ENCODE measurements at regions not wholly inside any gene's neighbourhood (a gene's known extent, or its start where the extent isn't known, plus 50 kb on each side); places are given as distances from the start of the nearest gene placed in this dataset.
"Not testable (repeated sequence)": the region's sequence is repeated elsewhere in the genome, so short reads cannot be mapped to it uniquely, and the experiment has no call there.

DNA sequence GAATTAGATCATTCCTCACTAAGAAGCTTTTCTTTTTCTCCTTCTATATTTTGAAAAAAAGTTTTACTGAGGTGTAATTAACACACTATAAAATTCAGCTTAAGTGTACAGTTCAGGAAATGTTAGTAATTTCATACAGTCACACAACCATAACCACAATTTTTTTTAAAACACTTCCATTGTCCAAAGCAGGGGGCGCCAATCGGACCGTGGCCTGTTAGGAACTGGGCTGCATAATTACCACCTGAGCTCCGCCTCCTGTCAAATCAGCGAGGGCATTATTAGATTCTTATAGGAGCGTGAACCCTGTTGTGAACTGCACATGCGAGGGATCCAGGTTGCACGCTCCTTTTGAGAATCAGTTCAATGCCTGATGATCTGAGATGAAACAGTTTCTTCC lies 427.1 kb downstream of the TFEC start:
- Histone ChIP-seq H3K36me3 (no peaks in the 10 kb centered on the region), H3K4me1 (no peaks in the 10 kb centered on the region), H3K4me3 (no peak overlapping the region), H3K27ac (no peak overlapping the region), H3K27me3 (ENCODE audit: low read depth) (no peaks in the 10 kb centered on the region), H3K9me3 (no peaks in the 10 kb centered on the region)
- no peak for TF ChIP-seq CTCF (IDR thresholded peaks at IDR 0.05)
- no peak for ATAC-seq
- no peak for DNase-seq
- intact Hi-C loops (cut with DNase I): no loop called here

DNA sequence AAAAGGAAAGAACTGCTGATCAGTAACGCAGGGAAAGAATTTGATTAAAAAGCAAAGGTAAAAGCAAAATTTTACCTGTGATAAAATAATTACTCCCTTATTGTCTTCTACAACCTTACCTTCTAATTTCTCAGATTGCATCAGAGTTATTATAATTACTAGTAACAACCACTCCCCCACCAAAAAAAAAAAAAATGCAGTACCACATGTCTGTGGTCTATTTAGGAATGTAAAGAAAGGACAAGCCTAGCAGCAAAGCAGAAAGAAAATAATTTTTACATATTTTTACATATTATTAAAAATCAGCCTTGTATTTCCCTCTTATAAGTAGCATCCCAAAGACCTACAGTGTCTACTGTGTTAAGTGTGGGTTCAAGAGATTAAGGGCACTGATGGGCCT lies 430.4 kb downstream of the TFEC start:
- no peak for ATAC-seq
- peaks cover 17% of the 10 kb centered on the region for H3K9me3 ChIP-seq
- H3K27me3 ChIP-seq (ENCODE audit: low read depth): no peaks in the 10 kb centered on the region
- no peak overlapping the region for H3K4me3 ChIP-seq
- H3K27ac ChIP-seq: no peak overlapping the region
- no peak for TF ChIP-seq CTCF (IDR thresholded peaks at IDR 0.05)
- no peaks in the 10 kb centered on the region for H3K36me3 ChIP-seq
- intact Hi-C loops (cut with DNase I): no loop called here
- no peak for DNase-seq
- no peaks in the 10 kb centered on the region for H3K4me1 ChIP-seq

- H3K36me3 ChIP-seq; H3K4me3 ChIP-seq; H3K4me1 ChIP-seq; DNase-seq; ATAC-seq; H3K27me3 ChIP-seq (ENCODE audit: low read depth); H3K27ac ChIP-seq; intact Hi-C loops (cut with DNase I): not testable (repeated sequence)
- peaks cover 17% of the 10 kb centered on the region for H3K9me3 ChIP-seq
These were observed 431.4 kb downstream of the TFEC start for GRCh38 chr7:115599184-115599583.

DNA sequence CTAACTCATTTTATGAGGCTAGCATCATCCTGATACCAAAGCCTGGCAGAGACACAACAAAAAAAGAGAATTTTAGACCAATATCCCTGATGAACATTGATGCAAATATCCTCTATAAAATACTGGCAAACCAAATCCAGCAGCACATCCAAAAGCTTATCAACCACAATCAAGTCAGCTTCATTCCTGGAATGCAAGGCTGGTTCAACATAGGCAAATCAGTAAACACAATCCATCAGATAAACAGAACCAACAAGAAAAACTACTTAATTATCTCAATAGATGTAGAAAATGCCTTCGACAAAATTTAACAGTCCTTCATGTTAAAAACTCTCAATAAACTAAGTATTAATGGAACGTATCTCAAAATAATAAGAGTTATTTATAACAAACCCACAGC lies 433.3 kb downstream of the TFEC start:
- H3K27ac ChIP-seq; H3K36me3 ChIP-seq; H3K4me3 ChIP-seq; ATAC-seq; H3K27me3 ChIP-seq (ENCODE audit: low read depth); intact Hi-C loops (cut with DNase I); H3K4me1 ChIP-seq; DNase-seq: not testable (repeated sequence)
- H3K9me3 ChIP-seq: peaks cover 17% of the 10 kb centered on the region

- H3K4me1 ChIP-seq: no peaks in the 10 kb centered on the region
- ATAC-seq (no peak), DNase-seq (no peak)
- no peak for TF ChIP-seq CTCF (IDR thresholded peaks at IDR 0.05)
- H3K27ac ChIP-seq: no peak overlapping the region
- H3K9me3 ChIP-seq: peaks cover 14% of the 10 kb centered on the region
- H3K27me3 ChIP-seq (ENCODE audit: low read depth): no peaks in the 10 kb centered on the region
- no peak overlapping the region for H3K4me3 ChIP-seq
- no peaks in the 10 kb centered on the region for H3K36me3 ChIP-seq
- intact Hi-C loops (cut with DNase I): no loop called here
These were observed 437.5 kb downstream of the TFEC start for GRCh38 chr7:115593111-115593510.

- H3K4me1 ChIP-seq: no peaks in the 10 kb centered on the region
- DNase-seq (no peak), ATAC-seq (no peak)
- no peaks in the 10 kb centered on the region for H3K36me3 ChIP-seq
- intact Hi-C loops (cut with DNase I): no loop called here
- no peaks in the 10 kb centered on the region for H3K9me3 ChIP-seq
- H3K27me3 ChIP-seq (ENCODE audit: low read depth): no peaks in the 10 kb centered on the region
- TF ChIP-seq CTCF (IDR thresholded peaks at IDR 0.05): no peak
- H3K4me3 ChIP-seq: no peak overlapping the region
- no peak overlapping the region for H3K27ac ChIP-seq
These were observed 445.4 kb downstream of the TFEC start for GRCh38 chr7:115585015-115585718.

Data from lower lobe of right lung (tissue), 2 donors.